WTC11 (cell line): ENCODE measurements at regions not wholly inside any gene's neighbourhood (a gene's known extent, or its start where the extent isn't known, plus 50 kb on each side); places are given as distances from the start of the nearest gene placed in this dataset.

Experiments
- ATAC-seq: fragments of 200-7000 bp; cut with Tn5 transposase; 2 replicates; pipeline ENCODE4 v1.10.0; 2021; ENCODE audit warnings: mild to moderate bottlenecking, moderate library complexity
- CTCF ChIA-PET: fragments of 300-600 bp; sonication (Branson Sonifier 250); formaldehyde crosslinking; loops from one replicate; lab custom pipeline; 2021; ENCODE audit warnings: antibody characterized with exemption; lab: Charles Lee
- POLR2A ChIA-PET: fragments of 350-600 bp; sonication (Branson Sonifier 250); formaldehyde crosslinking; loops from one replicate; lab custom pipeline; 2021; ENCODE audit warnings: antibody characterized with exemption; lab: Charles Lee
- DNase-seq: peaks from one replicate; pipeline ENCODE4 v3.0.0; 2021; ENCODE audit warnings: low spot score
- H3K27ac Mint-ChIP-seq: 2 replicates; pipeline ENCODE4 v1.8.0; 2021; ENCODE audit warnings: mixed read lengths
- H3K27me3 Mint-ChIP-seq: 2 replicates; pipeline ENCODE4 v1.8.0; 2021; ENCODE audit warnings: low read depth, mild to moderate bottlenecking, moderate library complexity, mixed read lengths
- H3K36me3 Mint-ChIP-seq: 2 replicates; pipeline ENCODE4 v1.8.0; 2021; ENCODE audit warnings: mixed read lengths
- H3K4me1 Mint-ChIP-seq: 2 replicates; pipeline ENCODE4 v1.8.0; 2022; ENCODE audit warnings: mixed read lengths
- H3K4me3 Mint-ChIP-seq: 2 replicates; pipeline ENCODE4 v1.8.0; 2021; ENCODE audit warnings: mild to moderate bottlenecking, moderate library complexity, mixed read lengths
- H3K9me3 Mint-ChIP-seq: 2 replicates; pipeline ENCODE4 v1.8.0; 2021; ENCODE audit warnings: mixed read lengths
- ATF1 ChIP-seq: sonication (generic); formaldehyde crosslinking; IDR thresholded peaks from 2 replicates; pipeline ENCODE4 v1.8.1; 2023; ENCODE audit warnings: mild to moderate bottlenecking, moderate library complexity, missing genetic modification reagents
- CBFB ChIP-seq: sonication (generic); formaldehyde crosslinking; IDR thresholded peaks from 2 replicates; pipeline ENCODE4 v1.8.1; 2022; ENCODE audit warnings: mild to moderate bottlenecking, low read depth, missing genetic modification reagents
- CREB1 ChIP-seq: sonication (generic); formaldehyde crosslinking; IDR thresholded peaks from 2 replicates; pipeline ENCODE4 v1.8.0; 2023; ENCODE audit warnings: mild to moderate bottlenecking, missing genetic modification reagents
- CREM ChIP-seq: sonication (generic); formaldehyde crosslinking; IDR thresholded peaks from 2 replicates; pipeline ENCODE4 v1.8.1; 2022; ENCODE audit warnings: mild to moderate bottlenecking, missing genetic modification reagents, moderate library complexity
- EMX1 ChIP-seq: fragments of 250-450 bp; sonication (Bioruptor Pico); IDR thresholded peaks from 2 replicates; pipeline ENCODE4 v1.8.0; 2021; ENCODE audit warnings: mild to moderate bottlenecking
- HMGA2 ChIP-seq: fragments of 250-450 bp; sonication (Bioruptor Pico); IDR thresholded peaks from 2 replicates; pipeline ENCODE4 v1.4.0; 2021; ENCODE audit warnings: mild to moderate bottlenecking, moderate library complexity
- OVOL2 ChIP-seq: fragments of 250-450 bp; sonication (Bioruptor Pico); IDR thresholded peaks from 2 replicates; pipeline ENCODE4 v1.9.0; 2021; ENCODE audit warnings: mild to moderate bottlenecking, borderline replicate concordance
- SP1 ChIP-seq: sonication (generic); formaldehyde crosslinking; conservative IDR thresholded peaks from 2 replicates; pipeline ENCODE4 v1.8.1; 2022; ENCODE audit warnings: missing genetic modification reagents
- TEAD1 ChIP-seq: sonication (generic); formaldehyde crosslinking; IDR thresholded peaks from 2 replicates; pipeline ENCODE4 v1.8.0; 2022; ENCODE audit warnings: mild to moderate bottlenecking, missing genetic modification reagents
- ZBTB21 ChIP-seq: sonication (generic); formaldehyde crosslinking; IDR thresholded peaks from 2 replicates; pipeline ENCODE4 v1.8.1; 2023; ENCODE audit warnings: mild to moderate bottlenecking, missing genetic modification reagents, borderline replicate concordance
- ZNF219 ChIP-seq: sonication (generic); formaldehyde crosslinking; IDR thresholded peaks from 2 replicates; pipeline ENCODE4 v1.8.0; 2023; ENCODE audit warnings: missing genetic modification reagents, mild to moderate bottlenecking, borderline replicate concordance
- TF ChIP-seq, protein P1 (sequence below): sonication (generic); formaldehyde crosslinking; IDR thresholded peaks from 2 replicates; pipeline ENCODE4 v1.8.1; 2022; ENCODE audit warnings: mild to moderate bottlenecking, missing genetic modification reagents, moderate library complexity, borderline replicate concordance
- TF ChIP-seq, protein P2 (sequence below): fragments of 250-450 bp; sonication (Bioruptor Pico); conservative IDR thresholded peaks from 2 replicates; pipeline ENCODE4 v1.9.0; 2021; ENCODE audit warnings: mild to moderate bottlenecking
- TF ChIP-seq, protein P3 (sequence below): sonication (generic); formaldehyde crosslinking; IDR thresholded peaks from 2 replicates; pipeline ENCODE4 v1.8.0; 2022; ENCODE audit warnings: mild to moderate bottlenecking, missing genetic modification reagents
- TF ChIP-seq, protein P4 (sequence below): sonication (generic); formaldehyde crosslinking; IDR thresholded peaks from 2 replicates; pipeline ENCODE4 v1.8.1; 2022; ENCODE audit warnings: mild to moderate bottlenecking, moderate library complexity, missing genetic modification reagents
- TF ChIP-seq, protein P5 (sequence below): sonication (generic); formaldehyde crosslinking; conservative IDR thresholded peaks from 2 replicates; pipeline ENCODE4 v1.8.1; 2023; ENCODE audit warnings: mild to moderate bottlenecking, low read depth, missing genetic modification reagents, moderate library complexity
- TF ChIP-seq, protein P6 (sequence below): sonication (generic); formaldehyde crosslinking; IDR thresholded peaks from 2 replicates; pipeline ENCODE4 v1.8.1; 2023; ENCODE audit warnings: mild to moderate bottlenecking, missing genetic modification reagents
- TF ChIP-seq, protein P7 (sequence below): fragments of 250-450 bp; sonication (Bioruptor Pico); IDR thresholded peaks from 2 replicates; pipeline ENCODE4 v1.9.0; 2021; ENCODE audit warnings: mild to moderate bottlenecking

DNA sequence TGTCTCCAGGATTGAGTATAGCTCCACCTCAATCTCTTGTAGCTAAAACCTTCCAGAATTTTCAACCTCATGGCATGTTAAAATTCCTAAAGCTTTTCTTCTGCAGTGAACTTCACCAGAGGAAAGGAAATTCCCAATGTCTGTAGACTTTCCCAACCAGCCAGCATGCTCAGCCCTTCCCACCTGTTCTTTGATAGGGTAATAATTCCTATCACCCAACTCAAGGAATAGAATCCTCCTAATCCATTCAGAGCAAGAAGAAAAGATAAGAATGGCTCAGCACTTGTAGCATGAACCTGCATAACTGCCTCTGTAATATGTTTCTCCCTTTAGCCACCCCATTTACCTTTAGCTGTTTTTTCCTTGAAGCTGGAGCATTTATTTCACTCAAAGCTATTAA, 301.8 kb upstream of the GADL1 start:
- Mint-ChIP-seq H3K36me3 (no peaks in the 10 kb centered on the region), H3K9me3 (peaks cover 14% of the 10 kb centered on the region), H3K27ac (no peak overlapping the region), H3K4me3 (no peak overlapping the region), H3K4me1 (peaks cover 3% of the 10 kb centered on the region; the same call in 1 of the 2 replicates), H3K27me3 (no peaks in the 10 kb centered on the region; the same call in 1 of the 2 replicates)
- TF ChIP-seq, protein P1, sequence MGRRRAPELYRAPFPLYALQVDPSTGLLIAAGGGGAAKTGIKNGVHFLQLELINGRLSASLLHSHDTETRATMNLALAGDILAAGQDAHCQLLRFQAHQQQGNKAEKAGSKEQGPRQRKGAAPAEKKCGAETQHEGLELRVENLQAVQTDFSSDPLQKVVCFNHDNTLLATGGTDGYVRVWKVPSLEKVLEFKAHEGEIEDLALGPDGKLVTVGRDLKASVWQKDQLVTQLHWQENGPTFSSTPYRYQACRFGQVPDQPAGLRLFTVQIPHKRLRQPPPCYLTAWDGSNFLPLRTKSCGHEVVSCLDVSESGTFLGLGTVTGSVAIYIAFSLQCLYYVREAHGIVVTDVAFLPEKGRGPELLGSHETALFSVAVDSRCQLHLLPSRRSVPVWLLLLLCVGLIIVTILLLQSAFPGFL (CRISPR knock-in tag): no peak
- TF ChIP-seq OVOL2 (CRISPR knock-in tag) (no peak), HMGA2 (CRISPR knock-in tag) (no peak), CREM (CRISPR knock-in tag) (no peak), ZNF219 (CRISPR knock-in tag) (no peak), ATF1 (CRISPR knock-in tag) (no peak), CBFB (CRISPR knock-in tag) (no peak), CREB1 (CRISPR knock-in tag) (no peak), ZBTB21 (CRISPR knock-in tag) (no peak), EMX1 (CRISPR knock-in tag) (no peak), SP1 (no peak), TEAD1 (CRISPR knock-in tag) (no peak)
- TF ChIP-seq, protein P2, sequence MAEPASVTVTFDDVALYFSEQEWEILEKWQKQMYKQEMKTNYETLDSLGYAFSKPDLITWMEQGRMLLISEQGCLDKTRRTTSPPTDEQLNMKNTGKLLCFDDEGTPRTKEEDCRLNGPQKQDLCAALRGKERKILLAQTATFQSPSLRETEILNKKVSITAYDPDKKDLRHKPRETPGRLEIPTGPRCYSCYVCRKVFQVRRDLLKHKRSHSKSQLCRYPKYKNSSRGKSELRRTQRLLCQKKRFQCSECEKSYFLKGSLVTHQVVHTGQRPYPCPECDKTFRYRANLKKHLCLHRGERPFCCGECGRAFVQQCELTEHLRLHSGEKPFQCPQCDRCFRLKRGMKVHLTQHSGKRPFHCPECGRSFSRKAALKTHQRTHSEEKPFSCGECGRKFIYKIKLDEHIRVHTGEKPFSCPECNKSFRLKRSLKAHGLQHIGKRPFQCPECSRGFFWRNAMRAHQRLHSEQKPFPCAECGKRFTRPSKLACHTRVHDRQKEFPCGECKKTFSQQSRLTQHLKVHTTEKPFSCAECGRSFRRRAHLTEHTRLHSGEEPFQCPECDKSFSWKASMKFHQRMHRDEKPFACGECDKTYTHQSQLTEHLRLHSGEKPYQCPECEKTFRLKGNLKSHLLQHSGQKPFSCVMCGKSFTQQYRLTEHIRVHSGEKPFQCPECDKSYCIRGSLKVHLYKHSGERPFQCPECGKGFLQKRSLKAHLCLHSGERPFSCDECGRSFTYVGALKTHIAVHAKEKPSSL (CRISPR knock-in tag): no peak
- TF ChIP-seq, protein P3, sequence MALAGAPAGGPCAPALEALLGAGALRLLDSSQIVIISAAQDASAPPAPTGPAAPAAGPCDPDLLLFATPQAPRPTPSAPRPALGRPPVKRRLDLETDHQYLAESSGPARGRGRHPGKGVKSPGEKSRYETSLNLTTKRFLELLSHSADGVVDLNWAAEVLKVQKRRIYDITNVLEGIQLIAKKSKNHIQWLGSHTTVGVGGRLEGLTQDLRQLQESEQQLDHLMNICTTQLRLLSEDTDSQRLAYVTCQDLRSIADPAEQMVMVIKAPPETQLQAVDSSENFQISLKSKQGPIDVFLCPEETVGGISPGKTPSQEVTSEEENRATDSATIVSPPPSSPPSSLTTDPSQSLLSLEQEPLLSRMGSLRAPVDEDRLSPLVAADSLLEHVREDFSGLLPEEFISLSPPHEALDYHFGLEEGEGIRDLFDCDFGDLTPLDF (CRISPR knock-in tag): no peak
- TF ChIP-seq, protein P4, sequence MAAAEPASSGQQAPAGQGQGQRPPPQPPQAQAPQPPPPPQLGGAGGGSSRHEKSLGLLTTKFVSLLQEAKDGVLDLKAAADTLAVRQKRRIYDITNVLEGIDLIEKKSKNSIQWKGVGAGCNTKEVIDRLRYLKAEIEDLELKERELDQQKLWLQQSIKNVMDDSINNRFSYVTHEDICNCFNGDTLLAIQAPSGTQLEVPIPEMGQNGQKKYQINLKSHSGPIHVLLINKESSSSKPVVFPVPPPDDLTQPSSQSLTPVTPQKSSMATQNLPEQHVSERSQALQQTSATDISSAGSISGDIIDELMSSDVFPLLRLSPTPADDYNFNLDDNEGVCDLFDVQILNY (CRISPR knock-in tag): no peak
- TF ChIP-seq, protein P5, sequence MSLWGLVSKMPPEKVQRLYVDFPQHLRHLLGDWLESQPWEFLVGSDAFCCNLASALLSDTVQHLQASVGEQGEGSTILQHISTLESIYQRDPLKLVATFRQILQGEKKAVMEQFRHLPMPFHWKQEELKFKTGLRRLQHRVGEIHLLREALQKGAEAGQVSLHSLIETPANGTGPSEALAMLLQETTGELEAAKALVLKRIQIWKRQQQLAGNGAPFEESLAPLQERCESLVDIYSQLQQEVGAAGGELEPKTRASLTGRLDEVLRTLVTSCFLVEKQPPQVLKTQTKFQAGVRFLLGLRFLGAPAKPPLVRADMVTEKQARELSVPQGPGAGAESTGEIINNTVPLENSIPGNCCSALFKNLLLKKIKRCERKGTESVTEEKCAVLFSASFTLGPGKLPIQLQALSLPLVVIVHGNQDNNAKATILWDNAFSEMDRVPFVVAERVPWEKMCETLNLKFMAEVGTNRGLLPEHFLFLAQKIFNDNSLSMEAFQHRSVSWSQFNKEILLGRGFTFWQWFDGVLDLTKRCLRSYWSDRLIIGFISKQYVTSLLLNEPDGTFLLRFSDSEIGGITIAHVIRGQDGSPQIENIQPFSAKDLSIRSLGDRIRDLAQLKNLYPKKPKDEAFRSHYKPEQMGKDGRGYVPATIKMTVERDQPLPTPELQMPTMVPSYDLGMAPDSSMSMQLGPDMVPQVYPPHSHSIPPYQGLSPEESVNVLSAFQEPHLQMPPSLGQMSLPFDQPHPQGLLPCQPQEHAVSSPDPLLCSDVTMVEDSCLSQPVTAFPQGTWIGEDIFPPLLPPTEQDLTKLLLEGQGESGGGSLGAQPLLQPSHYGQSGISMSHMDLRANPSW (CRISPR knock-in tag): no peak
- TF ChIP-seq, protein P6, sequence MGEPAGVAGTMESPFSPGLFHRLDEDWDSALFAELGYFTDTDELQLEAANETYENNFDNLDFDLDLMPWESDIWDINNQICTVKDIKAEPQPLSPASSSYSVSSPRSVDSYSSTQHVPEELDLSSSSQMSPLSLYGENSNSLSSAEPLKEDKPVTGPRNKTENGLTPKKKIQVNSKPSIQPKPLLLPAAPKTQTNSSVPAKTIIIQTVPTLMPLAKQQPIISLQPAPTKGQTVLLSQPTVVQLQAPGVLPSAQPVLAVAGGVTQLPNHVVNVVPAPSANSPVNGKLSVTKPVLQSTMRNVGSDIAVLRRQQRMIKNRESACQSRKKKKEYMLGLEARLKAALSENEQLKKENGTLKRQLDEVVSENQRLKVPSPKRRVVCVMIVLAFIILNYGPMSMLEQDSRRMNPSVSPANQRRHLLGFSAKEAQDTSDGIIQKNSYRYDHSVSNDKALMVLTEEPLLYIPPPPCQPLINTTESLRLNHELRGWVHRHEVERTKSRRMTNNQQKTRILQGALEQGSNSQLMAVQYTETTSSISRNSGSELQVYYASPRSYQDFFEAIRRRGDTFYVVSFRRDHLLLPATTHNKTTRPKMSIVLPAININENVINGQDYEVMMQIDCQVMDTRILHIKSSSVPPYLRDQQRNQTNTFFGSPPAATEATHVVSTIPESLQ (CRISPR knock-in tag): no peak
- TF ChIP-seq, protein P7, sequence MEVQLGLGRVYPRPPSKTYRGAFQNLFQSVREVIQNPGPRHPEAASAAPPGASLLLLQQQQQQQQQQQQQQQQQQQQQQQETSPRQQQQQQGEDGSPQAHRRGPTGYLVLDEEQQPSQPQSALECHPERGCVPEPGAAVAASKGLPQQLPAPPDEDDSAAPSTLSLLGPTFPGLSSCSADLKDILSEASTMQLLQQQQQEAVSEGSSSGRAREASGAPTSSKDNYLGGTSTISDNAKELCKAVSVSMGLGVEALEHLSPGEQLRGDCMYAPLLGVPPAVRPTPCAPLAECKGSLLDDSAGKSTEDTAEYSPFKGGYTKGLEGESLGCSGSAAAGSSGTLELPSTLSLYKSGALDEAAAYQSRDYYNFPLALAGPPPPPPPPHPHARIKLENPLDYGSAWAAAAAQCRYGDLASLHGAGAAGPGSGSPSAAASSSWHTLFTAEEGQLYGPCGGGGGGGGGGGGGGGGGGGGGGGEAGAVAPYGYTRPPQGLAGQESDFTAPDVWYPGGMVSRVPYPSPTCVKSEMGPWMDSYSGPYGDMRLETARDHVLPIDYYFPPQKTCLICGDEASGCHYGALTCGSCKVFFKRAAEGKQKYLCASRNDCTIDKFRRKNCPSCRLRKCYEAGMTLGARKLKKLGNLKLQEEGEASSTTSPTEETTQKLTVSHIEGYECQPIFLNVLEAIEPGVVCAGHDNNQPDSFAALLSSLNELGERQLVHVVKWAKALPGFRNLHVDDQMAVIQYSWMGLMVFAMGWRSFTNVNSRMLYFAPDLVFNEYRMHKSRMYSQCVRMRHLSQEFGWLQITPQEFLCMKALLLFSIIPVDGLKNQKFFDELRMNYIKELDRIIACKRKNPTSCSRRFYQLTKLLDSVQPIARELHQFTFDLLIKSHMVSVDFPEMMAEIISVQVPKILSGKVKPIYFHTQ (CRISPR knock-in tag): no peak
- POLR2A ChIA-PET: no interaction called here
- CTCF ChIA-PET: no interaction called here
- ATAC-seq (no peak), DNase-seq (no peak)
